ENCODE measurements at regions not wholly inside any gene's neighbourhood (a gene's known extent, or its start where the extent isn't known, plus 50 kb on each side); places are given as distances from the start of the nearest gene placed in this dataset.
A peak's percentile ranks its signal among the peaks of the same experiment; 100 is the strongest.

DNA sequence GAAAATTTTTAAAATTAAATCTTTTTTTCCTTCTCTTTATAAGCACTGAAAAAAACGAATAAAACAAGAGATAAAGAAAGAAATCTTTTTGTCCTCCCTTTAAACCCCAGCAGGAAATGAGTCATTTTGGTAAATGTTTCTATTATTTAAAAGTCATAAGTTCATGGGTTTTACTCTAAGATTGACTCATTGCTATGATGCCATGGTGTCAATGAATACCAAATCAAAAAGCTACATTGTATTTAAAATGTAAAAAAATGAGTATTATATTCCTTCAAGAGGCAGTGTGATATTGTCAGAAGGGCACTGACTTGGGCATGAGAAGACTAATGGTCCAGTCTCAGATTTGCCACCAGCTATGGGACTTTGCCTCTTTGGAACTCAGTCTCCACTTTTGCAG, 303.4 kb upstream of the DNAJC19 start:
- H3K4me3 ChIP-seq (ENCODE audit: low read depth, low read length): no peak overlapping the region
- H3K36me3 ChIP-seq (ENCODE audit: control insufficient read depth, insufficient read depth, low read length): no peaks in the 10 kb centered on the region
- H3K27me3 ChIP-seq (ENCODE audit: control insufficient read depth, insufficient read depth, low read length): no peaks in the 10 kb centered on the region
- FAIRE-seq (no peak), DNase-seq (ENCODE audit: low read depth) (peak; percentile 80)
- TF ChIP-seq, protein P1, sequence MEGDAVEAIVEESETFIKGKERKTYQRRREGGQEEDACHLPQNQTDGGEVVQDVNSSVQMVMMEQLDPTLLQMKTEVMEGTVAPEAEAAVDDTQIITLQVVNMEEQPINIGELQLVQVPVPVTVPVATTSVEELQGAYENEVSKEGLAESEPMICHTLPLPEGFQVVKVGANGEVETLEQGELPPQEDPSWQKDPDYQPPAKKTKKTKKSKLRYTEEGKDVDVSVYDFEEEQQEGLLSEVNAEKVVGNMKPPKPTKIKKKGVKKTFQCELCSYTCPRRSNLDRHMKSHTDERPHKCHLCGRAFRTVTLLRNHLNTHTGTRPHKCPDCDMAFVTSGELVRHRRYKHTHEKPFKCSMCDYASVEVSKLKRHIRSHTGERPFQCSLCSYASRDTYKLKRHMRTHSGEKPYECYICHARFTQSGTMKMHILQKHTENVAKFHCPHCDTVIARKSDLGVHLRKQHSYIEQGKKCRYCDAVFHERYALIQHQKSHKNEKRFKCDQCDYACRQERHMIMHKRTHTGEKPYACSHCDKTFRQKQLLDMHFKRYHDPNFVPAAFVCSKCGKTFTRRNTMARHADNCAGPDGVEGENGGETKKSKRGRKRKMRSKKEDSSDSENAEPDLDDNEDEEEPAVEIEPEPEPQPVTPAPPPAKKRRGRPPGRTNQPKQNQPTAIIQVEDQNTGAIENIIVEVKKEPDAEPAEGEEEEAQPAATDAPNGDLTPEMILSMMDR (IDR thresholded peaks at IDR 0.05; ENCODE audit: insufficient read depth, low read length, severe bottlenecking): no peak

GRCh38 chr3:181290941-181291340, 301.4 kb upstream of the DNAJC19 start:
- DNase-seq (ENCODE audit: low read depth) (no peak), FAIRE-seq (no peak)
- TF ChIP-seq, protein P1 (IDR thresholded peaks at IDR 0.05; ENCODE audit: insufficient read depth, low read length, severe bottlenecking): no peak
- Histone ChIP-seq H3K4me3 (ENCODE audit: low read depth, low read length) (no peak overlapping the region), H3K36me3 (ENCODE audit: control insufficient read depth, insufficient read depth, low read length) (no peaks in the 10 kb centered on the region), H3K27me3 (ENCODE audit: control insufficient read depth, insufficient read depth, low read length) (no peaks in the 10 kb centered on the region)

DNA sequence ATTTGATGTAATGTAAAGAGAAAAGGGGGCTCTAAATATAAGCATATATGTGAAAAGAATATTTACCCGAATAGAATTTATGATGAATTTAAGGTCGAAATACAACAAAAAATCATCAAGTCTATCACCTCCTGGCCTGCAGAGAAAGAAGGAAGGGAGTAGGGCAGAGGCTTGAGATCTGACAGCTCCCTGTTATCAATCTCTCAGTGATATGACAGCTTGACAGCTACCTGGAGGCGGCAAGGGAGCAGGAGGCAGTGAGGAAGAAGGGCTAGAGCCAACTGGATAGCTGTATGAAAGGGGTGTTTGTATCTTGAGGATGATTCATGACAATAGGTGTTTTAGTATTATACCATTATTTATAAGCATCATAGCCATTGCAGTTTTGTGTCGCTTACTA, 299.8 kb upstream of the DNAJC19 start:
- Histone ChIP-seq H3K4me3 (ENCODE audit: low read depth, low read length) (no peak overlapping the region), H3K27me3 (ENCODE audit: control insufficient read depth, insufficient read depth, low read length) (no peaks in the 10 kb centered on the region), H3K36me3 (ENCODE audit: control insufficient read depth, insufficient read depth, low read length) (no peaks in the 10 kb centered on the region)
- DNase-seq (ENCODE audit: low read depth) (no peak), FAIRE-seq (no peak)
- TF ChIP-seq, protein P1 (IDR thresholded peaks at IDR 0.05; ENCODE audit: insufficient read depth, low read length, severe bottlenecking): no peak

DNA sequence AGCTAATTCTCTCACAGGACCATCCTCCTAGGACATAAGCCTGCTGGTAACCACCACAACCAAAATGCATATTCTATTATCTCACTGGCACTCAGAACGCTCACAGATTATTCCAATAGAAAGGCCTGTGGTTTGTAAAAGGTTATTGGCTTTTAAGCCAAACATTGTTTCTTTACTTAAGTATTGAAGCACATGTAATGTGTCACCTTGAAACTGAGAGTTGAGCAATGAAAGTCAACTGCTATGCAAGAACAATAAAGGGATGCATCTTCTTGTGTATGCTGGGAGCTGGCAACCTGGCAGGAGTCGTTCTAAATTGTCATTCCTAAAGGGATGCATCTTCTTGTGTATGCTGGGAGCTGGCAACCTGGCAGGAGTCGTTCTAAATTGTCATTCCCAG, 298.6 kb upstream of the DNAJC19 start:
- Histone ChIP-seq H3K4me3 (ENCODE audit: low read depth, low read length) (no peak overlapping the region), H3K36me3 (ENCODE audit: control insufficient read depth, insufficient read depth, low read length) (no peaks in the 10 kb centered on the region), H3K27me3 (ENCODE audit: control insufficient read depth, insufficient read depth, low read length) (no peaks in the 10 kb centered on the region)
- no peak for FAIRE-seq
- TF ChIP-seq, protein P1 (IDR thresholded peaks at IDR 0.05; ENCODE audit: insufficient read depth, low read length, severe bottlenecking): no peak
- DNase-seq (ENCODE audit: low read depth): no peak

GRCh38 chr3:181279239-181279565, 289.7 kb upstream of the DNAJC19 start:
- TF ChIP-seq, protein P1 (IDR thresholded peaks at IDR 0.05; ENCODE audit: insufficient read depth, low read length, severe bottlenecking): no peak

GRCh38 chr3:181278468-181279238, 289.1 kb upstream of the DNAJC19 start:
- Histone ChIP-seq H3K36me3 (ENCODE audit: control insufficient read depth, insufficient read depth, low read length) (no peaks in the 10 kb centered on the region), H3K27me3 (ENCODE audit: control insufficient read depth, insufficient read depth, low read length) (no peaks in the 10 kb centered on the region), H3K4me3 (ENCODE audit: low read depth, low read length) (no peak overlapping the region)
- DNase-seq (ENCODE audit: low read depth) (no peak), FAIRE-seq (no peak)
- TF ChIP-seq, protein P1 (IDR thresholded peaks at IDR 0.05; ENCODE audit: insufficient read depth, low read length, severe bottlenecking): no peak

More at GRCh38 chr3:181279239-181279565, 289.7 kb upstream of the DNAJC19 start:
- no peaks in the 10 kb centered on the region for H3K27me3 ChIP-seq (ENCODE audit: control insufficient read depth, insufficient read depth, low read length)
- H3K36me3 ChIP-seq (ENCODE audit: control insufficient read depth, insufficient read depth, low read length): no peaks in the 10 kb centered on the region
- DNase-seq (ENCODE audit: low read depth) (no peak), FAIRE-seq (no peak)
- no peak overlapping the region for H3K4me3 ChIP-seq (ENCODE audit: low read depth, low read length)

Data from bronchial epithelial cell (primary cell).